Tibial nerve (tissue), 3 donors: ENCODE measurements at regions not wholly inside any gene's neighbourhood (a gene's known extent, or its start where the extent isn't known, plus 50 kb on each side); places are given as distances from the start of the nearest gene placed in this dataset.

Experiments used
- POLR2A ChIP-seq, 2 donors: fragments of 450-650 bp; IDR thresholded peaks; one replicate each; pipeline ENCODE4 v1.6.1; 2017; ENCODE audit warnings: antibody characterized with exemption in 2 of 2, mild to moderate bottlenecking in 2 of 2, moderate library complexity in 2 of 2
- TF ChIP-seq, protein P1 (sequence below), 5 experiments: fragments of 200-600 bp in 3 of 5; fragments of 450-650 bp in 2 of 5; sonication (generic) in 3 of 5; IDR thresholded peaks; one replicate each; pipeline ENCODE4 v1.5.1; 2016 to 2019; ENCODE audit warnings: antibody characterized with exemption in 5 of 5, mild to moderate bottlenecking in 3 of 5, moderate library complexity in 2 of 5

DNA sequence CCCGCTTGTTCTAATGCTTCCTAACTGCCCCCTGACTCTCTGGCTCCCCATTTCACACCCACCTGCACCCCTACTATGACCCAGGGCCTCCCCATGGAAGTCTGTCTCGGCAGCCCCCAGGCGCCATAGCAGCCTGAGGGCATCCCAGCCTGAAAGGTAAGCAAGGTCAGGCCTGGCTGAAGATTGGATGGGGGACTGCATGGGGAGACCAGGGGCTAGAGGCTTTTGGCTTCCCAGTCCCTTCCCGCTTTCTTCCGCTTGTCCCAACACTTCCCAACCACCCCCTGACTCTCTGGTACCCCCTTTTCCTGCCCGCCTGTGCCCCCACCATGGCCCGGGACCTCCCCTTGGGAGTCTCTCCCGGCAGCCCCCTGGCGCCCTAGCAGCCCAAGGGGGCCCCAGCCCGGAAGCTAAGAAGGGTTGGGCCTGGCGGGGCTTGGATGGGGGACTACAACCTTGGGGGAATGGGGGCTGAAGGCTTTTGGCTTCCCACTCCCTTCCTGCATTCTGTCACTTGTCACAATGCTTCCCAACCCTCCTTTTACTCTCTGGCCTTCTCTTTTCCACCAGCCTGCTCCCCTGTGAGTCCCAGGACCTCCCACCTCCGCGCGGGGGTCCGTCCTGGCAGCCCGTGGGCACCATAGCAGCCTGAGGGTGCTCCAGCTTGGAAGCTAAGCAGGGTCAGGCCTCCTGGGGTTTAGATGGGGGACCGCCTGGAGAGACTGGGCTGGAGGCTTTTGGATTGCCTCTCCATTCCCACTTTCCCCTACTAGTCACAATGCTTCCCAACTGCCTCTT, 2288.4 kb downstream of the TP53TG3F start:
- TF ChIP-seq, protein P1, sequence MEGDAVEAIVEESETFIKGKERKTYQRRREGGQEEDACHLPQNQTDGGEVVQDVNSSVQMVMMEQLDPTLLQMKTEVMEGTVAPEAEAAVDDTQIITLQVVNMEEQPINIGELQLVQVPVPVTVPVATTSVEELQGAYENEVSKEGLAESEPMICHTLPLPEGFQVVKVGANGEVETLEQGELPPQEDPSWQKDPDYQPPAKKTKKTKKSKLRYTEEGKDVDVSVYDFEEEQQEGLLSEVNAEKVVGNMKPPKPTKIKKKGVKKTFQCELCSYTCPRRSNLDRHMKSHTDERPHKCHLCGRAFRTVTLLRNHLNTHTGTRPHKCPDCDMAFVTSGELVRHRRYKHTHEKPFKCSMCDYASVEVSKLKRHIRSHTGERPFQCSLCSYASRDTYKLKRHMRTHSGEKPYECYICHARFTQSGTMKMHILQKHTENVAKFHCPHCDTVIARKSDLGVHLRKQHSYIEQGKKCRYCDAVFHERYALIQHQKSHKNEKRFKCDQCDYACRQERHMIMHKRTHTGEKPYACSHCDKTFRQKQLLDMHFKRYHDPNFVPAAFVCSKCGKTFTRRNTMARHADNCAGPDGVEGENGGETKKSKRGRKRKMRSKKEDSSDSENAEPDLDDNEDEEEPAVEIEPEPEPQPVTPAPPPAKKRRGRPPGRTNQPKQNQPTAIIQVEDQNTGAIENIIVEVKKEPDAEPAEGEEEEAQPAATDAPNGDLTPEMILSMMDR (IDR thresholded peaks at IDR 0.05) = no peak
- TF ChIP-seq POLR2A (IDR thresholded peaks at IDR 0.05) = no peak
